ENCODE measurements at regions not wholly inside any gene's neighbourhood (a gene's known extent, or its start where the extent isn't known, plus 50 kb on each side); places are given as distances from the start of the nearest gene placed in this dataset.
"Not testable (repeated sequence)": the region's sequence is repeated elsewhere in the genome, so short reads cannot be mapped to it uniquely, and the experiment has no call there.

- in situ Hi-C loops (cut with MboI; ENCODE audit: low pct_unique_long_range_greater_than_20kb, low sequenced_read_pairs), result no loop called here
Measured at GRCh38 chr21:19123525-19123924, 719.9 kb upstream of the TMPRSS15 start.

GRCh38 chr21:19124691-19125090, 721.1 kb upstream of the TMPRSS15 start:
- in situ Hi-C loops (cut with MboI; ENCODE audit: low pct_unique_long_range_greater_than_20kb, low sequenced_read_pairs), result no loop called here
- no peak for DNase-seq

More at GRCh38 chr21:19123525-19123924, 719.9 kb upstream of the TMPRSS15 start:
- DNase-seq, result no peak

GRCh38 chr21:19130379-19131028, 726.9 kb upstream of the TMPRSS15 start:
- in situ Hi-C loops (cut with MboI; ENCODE audit: low pct_unique_long_range_greater_than_20kb, low sequenced_read_pairs), result no loop called here
- peak; percentile 7 for DNase-seq

GRCh38 chr21:19141511-19141910, 737.9 kb upstream of the TMPRSS15 start:
- no peak for DNase-seq
- in situ Hi-C loops (cut with MboI; ENCODE audit: low pct_unique_long_range_greater_than_20kb, low sequenced_read_pairs), result no loop called here

- DNase-seq, result no peak
- in situ Hi-C loops (cut with MboI; ENCODE audit: low pct_unique_long_range_greater_than_20kb, low sequenced_read_pairs), result no loop called here
Measured at GRCh38 chr21:19145682-19146293, 742.2 kb upstream of the TMPRSS15 start.

GRCh38 chr21:19148056-19148455, 744.5 kb upstream of the TMPRSS15 start:
- no peak for DNase-seq
- in situ Hi-C loops (cut with MboI; ENCODE audit: low pct_unique_long_range_greater_than_20kb, low sequenced_read_pairs), result no loop called here

- no peak for DNase-seq
- in situ Hi-C loops (cut with MboI; ENCODE audit: low pct_unique_long_range_greater_than_20kb, low sequenced_read_pairs), result no loop called here
Measured at GRCh38 chr21:19171585-19171984, 768.0 kb upstream of the TMPRSS15 start.

GRCh38 chr21:19181604-19182140, 778.1 kb upstream of the TMPRSS15 start:
- DNase-seq, result no peak
- in situ Hi-C loops (cut with MboI; ENCODE audit: low pct_unique_long_range_greater_than_20kb, low sequenced_read_pairs), result no loop called here

GRCh38 chr21:19197950-19198349, 794.4 kb upstream of the TMPRSS15 start:
- in situ Hi-C loops (cut with MboI; ENCODE audit: low pct_unique_long_range_greater_than_20kb, low sequenced_read_pairs), result no loop called here

GRCh38 chr21:19198801-19199200, 795.2 kb upstream of the TMPRSS15 start:
- DNase-seq, result no peak
- in situ Hi-C loops (cut with MboI; ENCODE audit: low pct_unique_long_range_greater_than_20kb, low sequenced_read_pairs), result no loop called here

More at GRCh38 chr21:19197950-19198349, 794.4 kb upstream of the TMPRSS15 start:
- peak; percentile 4 for DNase-seq

- in situ Hi-C loops (cut with MboI; ENCODE audit: low pct_unique_long_range_greater_than_20kb, low sequenced_read_pairs), result no loop called here
Measured at GRCh38 chr21:19218163-19218562, 814.6 kb upstream of the TMPRSS15 start.

GRCh38 chr21:19224090-19224489, 820.5 kb upstream of the TMPRSS15 start:
- in situ Hi-C loops (cut with MboI; ENCODE audit: low pct_unique_long_range_greater_than_20kb, low sequenced_read_pairs), result no loop called here
- no peak for DNase-seq

More at GRCh38 chr21:19218163-19218562, 814.6 kb upstream of the TMPRSS15 start:
- no peak for DNase-seq

- in situ Hi-C loops (cut with MboI; ENCODE audit: low pct_unique_long_range_greater_than_20kb, low sequenced_read_pairs), result no loop called here
- DNase-seq, result no peak
Measured at GRCh38 chr21:19228226-19228625, 824.6 kb upstream of the TMPRSS15 start.

GRCh38 chr21:19233841-19234240, 830.3 kb upstream of the TMPRSS15 start:
- DNase-seq; in situ Hi-C loops (cut with MboI; ENCODE audit: low pct_unique_long_range_greater_than_20kb, low sequenced_read_pairs): not testable (repeated sequence)

- DNase-seq, result no peak
- in situ Hi-C loops (cut with MboI; ENCODE audit: low pct_unique_long_range_greater_than_20kb, low sequenced_read_pairs), result no loop called here
Measured at GRCh38 chr21:19236209-19236608, 832.6 kb upstream of the TMPRSS15 start.

- in situ Hi-C loops (cut with MboI; ENCODE audit: low pct_unique_long_range_greater_than_20kb, low sequenced_read_pairs), result no loop called here
- DNase-seq, result no peak
Measured at GRCh38 chr21:19237608-19238007, 834.0 kb upstream of the TMPRSS15 start.

- DNase-seq, result no peak
- in situ Hi-C loops (cut with MboI; ENCODE audit: low pct_unique_long_range_greater_than_20kb, low sequenced_read_pairs), result no loop called here
Measured at GRCh38 chr21:19239696-19240095, 836.1 kb upstream of the TMPRSS15 start.

- no peak for DNase-seq
- in situ Hi-C loops (cut with MboI; ENCODE audit: low pct_unique_long_range_greater_than_20kb, low sequenced_read_pairs), result no loop called here
Measured at GRCh38 chr21:19244502-19245187, 841.1 kb upstream of the TMPRSS15 start.

- in situ Hi-C loops (cut with MboI; ENCODE audit: low pct_unique_long_range_greater_than_20kb, low sequenced_read_pairs), result no loop called here
- no peak for DNase-seq
Measured at GRCh38 chr21:19245188-19245580, 841.6 kb upstream of the TMPRSS15 start.

- in situ Hi-C loops (cut with MboI; ENCODE audit: low pct_unique_long_range_greater_than_20kb, low sequenced_read_pairs), result no loop called here
- no peak for DNase-seq
Measured at GRCh38 chr21:19246018-19246417, 842.4 kb upstream of the TMPRSS15 start.
